Ishikawa (cell line): ENCODE measurements at regions not wholly inside any gene's neighbourhood (a gene's known extent, or its start where the extent isn't known, plus 50 kb on each side); places are given as distances from the start of the nearest gene placed in this dataset.

Experiments used
- CEBPB ChIP-seq: IDR thresholded peaks from 2 replicates; pipeline ENCODE4 v1.6.1; 2012
- CREB1 ChIP-seq: IDR thresholded peaks from 2 replicates; pipeline ENCODE4 v1.6.1; 2012; ENCODE audit warnings: low read depth
- EGR1 ChIP-seq: IDR thresholded peaks from 2 replicates; pipeline ENCODE4 v1.6.1; 2012
- EP300 ChIP-seq: IDR thresholded peaks from 2 replicates; pipeline ENCODE4 v1.6.1; 2012; ENCODE audit warnings: borderline replicate concordance
- FOXM1 ChIP-seq: IDR thresholded peaks from 2 replicates; pipeline ENCODE4 v1.6.1; 2012; ENCODE audit warnings: low read depth, borderline replicate concordance
- NFIC ChIP-seq: IDR thresholded peaks from 2 replicates; pipeline ENCODE4 v1.6.1; 2012
- RAD21 ChIP-seq: IDR thresholded peaks from 2 replicates; pipeline ENCODE4 v1.6.1; 2012; ENCODE audit warnings: low read depth
- TAF1 ChIP-seq: IDR thresholded peaks from 2 replicates; pipeline ENCODE4 v1.6.1; 2012; ENCODE audit warnings: low read depth, mild to moderate bottlenecking
- TCF12 ChIP-seq: IDR thresholded peaks from 2 replicates; pipeline ENCODE4 v1.6.1; 2012; ENCODE audit warnings: low read depth
- TEAD4 ChIP-seq: IDR thresholded peaks from 2 replicates; pipeline ENCODE4 v1.6.1; 2012
- USF1 ChIP-seq: IDR thresholded peaks from 2 replicates; pipeline ENCODE4 v1.6.1; 2012
- YY1 ChIP-seq: IDR thresholded peaks from 2 replicates; pipeline ENCODE4 v1.6.1; 2012; ENCODE audit warnings: low read depth
- ZBTB7A ChIP-seq: IDR thresholded peaks from 2 replicates; pipeline ENCODE4 v1.6.1; 2012; ENCODE audit warnings: low read depth
- TF ChIP-seq, protein P1 (sequence below): IDR thresholded peaks from 2 replicates; pipeline ENCODE4 v1.6.1; 2012
- TF ChIP-seq, protein P2 (sequence below): IDR thresholded peaks from 2 replicates; pipeline ENCODE4 v1.6.1; 2012; ENCODE audit warnings: low read depth, mild to moderate bottlenecking

DNA sequence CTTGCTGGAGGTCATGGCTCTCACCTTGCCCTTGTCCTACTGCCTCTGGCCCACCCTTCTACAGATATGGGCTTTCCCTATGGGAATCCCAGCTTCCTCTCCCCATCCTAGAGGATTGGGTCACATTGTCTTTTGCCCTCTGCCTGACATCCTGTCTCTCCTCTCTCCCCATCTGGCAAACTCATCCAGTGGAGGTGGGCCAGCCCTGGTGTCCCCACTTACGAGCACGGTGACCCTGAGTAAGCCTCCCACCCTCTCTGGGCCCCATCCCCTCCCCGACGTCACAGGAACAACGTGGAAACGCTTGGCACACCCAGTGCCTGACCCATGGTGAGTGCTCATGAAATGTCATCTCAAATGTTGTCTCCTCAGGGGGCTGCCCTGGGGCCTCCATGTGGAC lies 56.1 kb upstream of the ID3 start:
- no peak for TF ChIP-seq TCF12
- TF ChIP-seq, protein P1, sequence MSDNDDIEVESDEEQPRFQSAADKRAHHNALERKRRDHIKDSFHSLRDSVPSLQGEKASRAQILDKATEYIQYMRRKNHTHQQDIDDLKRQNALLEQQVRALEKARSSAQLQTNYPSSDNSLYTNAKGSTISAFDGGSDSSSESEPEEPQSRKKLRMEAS, result no peak
- TF ChIP-seq YY1, result no peak
- TF ChIP-seq NFIC, result no peak
- TF ChIP-seq FOXM1, result no peak
- no peak for TF ChIP-seq CEBPB
- TF ChIP-seq, protein P2, sequence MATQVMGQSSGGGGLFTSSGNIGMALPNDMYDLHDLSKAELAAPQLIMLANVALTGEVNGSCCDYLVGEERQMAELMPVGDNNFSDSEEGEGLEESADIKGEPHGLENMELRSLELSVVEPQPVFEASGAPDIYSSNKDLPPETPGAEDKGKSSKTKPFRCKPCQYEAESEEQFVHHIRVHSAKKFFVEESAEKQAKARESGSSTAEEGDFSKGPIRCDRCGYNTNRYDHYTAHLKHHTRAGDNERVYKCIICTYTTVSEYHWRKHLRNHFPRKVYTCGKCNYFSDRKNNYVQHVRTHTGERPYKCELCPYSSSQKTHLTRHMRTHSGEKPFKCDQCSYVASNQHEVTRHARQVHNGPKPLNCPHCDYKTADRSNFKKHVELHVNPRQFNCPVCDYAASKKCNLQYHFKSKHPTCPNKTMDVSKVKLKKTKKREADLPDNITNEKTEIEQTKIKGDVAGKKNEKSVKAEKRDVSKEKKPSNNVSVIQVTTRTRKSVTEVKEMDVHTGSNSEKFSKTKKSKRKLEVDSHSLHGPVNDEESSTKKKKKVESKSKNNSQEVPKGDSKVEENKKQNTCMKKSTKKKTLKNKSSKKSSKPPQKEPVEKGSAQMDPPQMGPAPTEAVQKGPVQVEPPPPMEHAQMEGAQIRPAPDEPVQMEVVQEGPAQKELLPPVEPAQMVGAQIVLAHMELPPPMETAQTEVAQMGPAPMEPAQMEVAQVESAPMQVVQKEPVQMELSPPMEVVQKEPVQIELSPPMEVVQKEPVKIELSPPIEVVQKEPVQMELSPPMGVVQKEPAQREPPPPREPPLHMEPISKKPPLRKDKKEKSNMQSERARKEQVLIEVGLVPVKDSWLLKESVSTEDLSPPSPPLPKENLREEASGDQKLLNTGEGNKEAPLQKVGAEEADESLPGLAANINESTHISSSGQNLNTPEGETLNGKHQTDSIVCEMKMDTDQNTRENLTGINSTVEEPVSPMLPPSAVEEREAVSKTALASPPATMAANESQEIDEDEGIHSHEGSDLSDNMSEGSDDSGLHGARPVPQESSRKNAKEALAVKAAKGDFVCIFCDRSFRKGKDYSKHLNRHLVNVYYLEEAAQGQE, result no peak
- TF ChIP-seq USF1, result no peak
- TF ChIP-seq TEAD4, result no peak
- TF ChIP-seq RAD21, result no peak
- TF ChIP-seq TAF1, result no peak
- TF ChIP-seq EGR1, result no peak
- no peak for TF ChIP-seq CREB1
- no peak for TF ChIP-seq EP300

DNA sequence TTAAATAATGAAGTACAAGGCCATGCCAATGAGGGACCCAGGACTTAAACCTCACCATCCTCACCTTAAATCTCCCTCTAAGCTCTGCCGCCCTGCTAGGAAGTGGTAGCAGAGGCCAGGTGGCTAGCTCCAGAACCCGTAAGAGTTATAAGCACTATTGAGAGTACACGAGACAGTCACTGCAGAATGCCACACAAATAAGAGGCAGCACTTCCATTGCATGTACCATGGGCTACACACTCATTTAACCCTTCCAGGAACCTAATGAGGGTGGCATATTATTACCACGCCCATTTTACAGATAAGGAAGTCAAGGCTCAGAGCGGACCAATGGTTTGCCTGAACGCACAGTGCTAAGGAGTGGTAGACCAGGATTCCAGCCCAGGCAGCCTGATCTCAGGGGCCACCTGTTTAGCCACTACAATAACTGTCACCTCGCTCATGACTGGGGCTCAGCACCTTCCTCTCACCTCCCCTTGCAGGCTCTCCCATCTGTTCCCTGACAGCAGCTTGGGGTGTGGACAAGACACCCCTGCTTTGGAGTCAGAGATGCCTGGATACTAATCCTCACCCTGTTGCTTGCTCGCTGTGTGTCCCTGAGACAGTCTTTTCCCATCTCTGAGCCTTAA lies 54.8 kb upstream of the ID3 start:
- TF ChIP-seq, protein P2, result no peak
- TF ChIP-seq ZBTB7A, result no peak
- TF ChIP-seq NFIC, result no peak
- no peak for TF ChIP-seq CEBPB
- TF ChIP-seq USF1, result no peak
- no peak for TF ChIP-seq TAF1
- no peak for TF ChIP-seq RAD21
- no peak for TF ChIP-seq EGR1
- no peak for TF ChIP-seq TEAD4
- TF ChIP-seq CREB1, result no peak
- no peak for TF ChIP-seq YY1
- TF ChIP-seq TCF12, result no peak
- TF ChIP-seq FOXM1, result no peak
- TF ChIP-seq, protein P1, result no peak
- no peak for TF ChIP-seq EP300

- TF ChIP-seq RAD21, result no peak
Measured at GRCh38 chr1:23613191-23614031, 54.1 kb upstream of the ID3 start.

DNA sequence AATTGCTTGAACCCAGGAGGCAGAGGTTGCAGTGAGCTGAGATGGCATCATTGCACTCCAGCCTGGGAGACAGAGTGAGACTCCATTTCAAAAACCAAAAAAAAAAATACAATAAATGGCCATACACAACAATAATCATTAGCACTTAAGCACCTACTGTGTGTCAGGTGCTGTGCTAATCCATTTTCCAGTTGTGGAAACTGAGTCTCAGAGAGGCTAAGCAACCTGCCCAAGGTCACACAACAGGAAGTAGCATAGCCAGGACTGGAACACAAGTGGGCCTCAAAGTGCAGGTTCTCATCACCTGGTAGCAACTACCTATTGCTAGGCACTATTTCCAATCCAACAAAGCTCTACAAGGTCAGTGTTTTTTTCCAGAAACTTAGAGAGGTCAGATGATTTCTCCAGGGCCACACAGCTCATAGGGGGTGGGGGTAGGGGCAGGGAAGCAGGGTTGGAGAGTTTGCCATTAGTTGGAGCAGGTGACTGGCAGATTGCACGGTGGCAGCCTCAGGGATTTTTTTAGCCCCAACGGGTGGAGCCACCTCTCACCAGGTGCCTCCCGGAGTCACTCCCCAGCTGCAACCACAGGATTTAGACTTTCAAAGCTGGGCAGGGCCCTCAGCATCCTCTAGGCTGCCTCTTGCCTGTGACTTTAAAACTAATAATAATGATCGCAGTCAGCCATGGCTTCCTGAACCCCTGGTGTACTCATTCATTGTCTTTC lies 52.5 kb upstream of the ID3 start:
- TF ChIP-seq TAF1, result no peak
- no peak for TF ChIP-seq RAD21
- TF ChIP-seq EGR1, result no peak
- TF ChIP-seq, protein P2, result no peak
- TF ChIP-seq, protein P1, result no peak
- no peak for TF ChIP-seq YY1
- TF ChIP-seq CREB1, result no peak
- no peak for TF ChIP-seq TCF12
- TF ChIP-seq ZBTB7A, result no peak
- no peak for TF ChIP-seq TEAD4
- TF ChIP-seq CEBPB, result no peak
